NK-92 treated with Interleukin-12 subunit alpha and Interleukin-12 subunit beta, amount 100 ng/mL, for 24 hours (cell line): ENCODE measurements at regions not wholly inside any gene's neighbourhood (a gene's known extent, or its start where the extent isn't known, plus 50 kb on each side); places are given as distances from the start of the nearest gene placed in this dataset.

Experiments used
- DNase-seq: peaks from one replicate; lab custom pipeline; 2025; lab: John Stamatoyannopoulos, UW

GRCh38 chr15:93865586-93865985 lies 365.8 kb upstream of the MCTP2 start:
- no peak for DNase-seq

GRCh38 chr15:93862791-93863190 lies 368.6 kb upstream of the MCTP2 start:
- DNase-seq: no peak

- DNase-seq: no peak
Measured at GRCh38 chr15:93861956-93862741, 369.2 kb upstream of the MCTP2 start.

- DNase-seq: no peak
Measured at GRCh38 chr15:93861413-93861812, 369.9 kb upstream of the MCTP2 start.

- no peak for DNase-seq
Measured at GRCh38 chr15:93860701-93861100, 370.7 kb upstream of the MCTP2 start.

GRCh38 chr15:93859176-93859575 lies 372.2 kb upstream of the MCTP2 start:
- DNase-seq: no peak

- no peak for DNase-seq
Measured at GRCh38 chr15:93855181-93855826, 376.1 kb upstream of the MCTP2 start.

GRCh38 chr15:93854088-93854487 lies 377.3 kb upstream of the MCTP2 start:
- DNase-seq: no peak

GRCh38 chr15:93852761-93853160 lies 378.6 kb upstream of the MCTP2 start:
- no peak for DNase-seq

GRCh38 chr15:93848490-93848889 lies 382.9 kb upstream of the MCTP2 start:
- DNase-seq: no peak

GRCh38 chr15:93848076-93848475 lies 383.3 kb upstream of the MCTP2 start:
- no peak for DNase-seq

GRCh38 chr15:93846148-93846547 lies 385.2 kb upstream of the MCTP2 start:
- no peak for DNase-seq

- DNase-seq: no peak
Measured at GRCh38 chr15:93837450-93837849, 393.9 kb upstream of the MCTP2 start.

- DNase-seq: no peak
Measured at GRCh38 chr15:93835344-93835743, 396.0 kb upstream of the MCTP2 start.

- DNase-seq: no peak
Measured at GRCh38 chr15:93831641-93832040, 399.7 kb upstream of the MCTP2 start.

GRCh38 chr15:93830221-93831080 lies 400.9 kb upstream of the MCTP2 start:
- no peak for DNase-seq

GRCh38 chr15:93829115-93829870 lies 402.1 kb upstream of the MCTP2 start:
- peak; percentile 49 for DNase-seq

- DNase-seq: no peak
Measured at GRCh38 chr15:93826790-93827189, 404.6 kb upstream of the MCTP2 start.

- no peak for DNase-seq
Measured at GRCh38 chr15:93826293-93826692, 405.1 kb upstream of the MCTP2 start.

- no peak for DNase-seq
Measured at GRCh38 chr15:93825682-93826081, 405.7 kb upstream of the MCTP2 start.

- DNase-seq: no peak
Measured at GRCh38 chr15:93823971-93824913, 407.1 kb upstream of the MCTP2 start.
